NCI-H2171 (cell line): ENCODE measurements at regions not wholly inside any gene's neighbourhood (a gene's known extent, or its start where the extent isn't known, plus 50 kb on each side); places are given as distances from the start of the nearest gene placed in this dataset.

Experiments
- DNase-seq: peaks from one replicate; lab custom pipeline; 2025; lab: John Stamatoyannopoulos, UW

DNA sequence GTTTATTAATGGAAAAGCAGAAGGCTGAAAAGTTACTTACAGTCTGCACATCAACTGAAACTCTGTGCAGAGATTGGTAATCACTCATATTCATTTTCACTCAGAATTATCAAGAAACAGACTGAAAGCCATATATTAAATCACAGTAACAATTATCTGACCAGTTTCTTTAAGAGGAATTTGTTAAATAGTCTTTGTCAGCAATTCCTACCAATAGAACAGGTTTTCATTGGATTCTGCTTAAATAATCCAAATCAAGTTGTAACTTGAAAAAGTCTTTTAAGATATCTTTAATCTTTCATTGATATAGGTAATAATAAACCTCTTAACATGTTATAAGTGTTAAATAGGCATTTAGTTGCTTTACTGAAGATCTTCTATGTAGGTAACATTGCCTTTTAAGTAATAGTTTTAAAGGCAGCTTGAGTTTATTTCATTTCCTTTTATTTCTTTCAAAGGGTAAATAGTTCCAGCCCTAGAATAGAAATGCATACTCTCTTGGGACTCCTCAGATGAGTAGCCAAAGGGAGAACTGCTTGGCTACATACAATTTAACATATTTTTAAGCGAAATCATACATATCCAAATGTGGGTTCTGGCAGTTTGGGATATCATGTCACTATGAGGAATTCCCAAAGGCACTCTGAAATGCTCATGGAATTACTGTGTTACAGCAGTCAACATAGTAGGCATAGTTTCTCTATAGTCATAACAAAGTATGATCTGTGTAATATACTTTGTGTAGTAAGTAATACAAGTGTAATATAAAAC, 326.0 kb upstream of the SPRY2 start:
- DNase-seq = no peak

DNA sequence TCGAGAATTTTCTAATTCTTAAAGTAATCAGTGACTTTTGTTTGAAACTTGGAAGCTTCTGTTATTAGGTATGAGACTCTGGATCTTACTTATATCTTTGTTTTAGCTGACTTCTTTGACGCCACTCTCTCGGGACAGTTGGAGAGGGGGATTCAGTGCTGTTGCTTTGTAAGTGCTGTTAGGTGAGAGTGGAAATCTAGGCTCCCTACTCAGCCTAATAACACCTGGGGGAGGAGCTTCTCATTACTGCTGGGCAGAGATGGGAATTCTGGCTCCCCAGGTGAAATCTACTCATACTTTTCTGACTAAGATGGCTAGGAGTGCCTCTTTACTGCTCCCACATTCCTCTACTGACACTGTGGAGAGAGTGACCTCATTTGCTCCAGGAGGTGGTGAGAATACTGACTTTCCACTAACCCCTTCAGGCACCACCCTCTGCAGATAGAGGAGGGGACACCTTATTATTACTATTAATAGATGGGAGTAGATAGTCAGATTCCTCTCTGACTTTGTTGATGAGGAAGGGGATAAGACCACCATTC, 324.9 kb upstream of the SPRY2 start:
- DNase-seq = no peak

DNA sequence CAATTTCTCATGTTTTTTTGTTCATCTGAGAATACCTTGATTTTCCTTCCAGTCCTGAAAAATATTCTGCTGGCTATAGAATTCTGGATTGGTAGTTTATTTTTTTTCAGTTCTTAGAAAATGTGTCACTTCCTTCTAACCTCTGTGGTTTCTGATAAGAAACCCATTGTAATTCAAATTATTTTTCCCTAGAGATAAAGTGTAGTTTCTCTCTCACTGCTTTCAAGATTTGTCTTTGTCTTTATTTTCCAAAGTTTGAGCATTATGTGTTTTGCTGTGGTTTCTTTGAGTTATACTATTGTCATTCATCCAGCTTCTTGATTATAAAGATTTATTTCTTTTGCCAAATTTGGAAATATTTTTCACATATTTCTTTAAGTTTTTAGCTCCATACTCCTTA, 324.0 kb upstream of the SPRY2 start:
- no peak for DNase-seq

DNA sequence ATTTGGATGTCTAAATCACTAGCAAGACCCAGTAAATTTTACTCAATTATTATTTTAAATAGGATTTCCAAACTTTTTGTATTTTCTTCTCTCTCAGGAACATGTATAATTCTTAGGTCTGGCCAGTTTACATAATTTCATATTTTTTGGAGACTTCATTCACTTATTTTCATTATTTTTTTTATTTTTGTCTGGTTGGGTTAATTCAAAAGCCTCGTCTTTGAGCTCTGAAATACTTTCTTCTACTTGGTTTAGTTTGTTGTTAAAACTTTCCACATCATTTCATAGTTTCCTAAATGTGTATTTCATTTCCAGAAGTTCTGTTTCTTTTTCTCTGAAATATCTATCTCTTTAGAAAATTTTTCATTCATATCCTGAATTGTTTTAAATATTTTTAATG, 322.9 kb upstream of the SPRY2 start:
- DNase-seq = no peak

DNA sequence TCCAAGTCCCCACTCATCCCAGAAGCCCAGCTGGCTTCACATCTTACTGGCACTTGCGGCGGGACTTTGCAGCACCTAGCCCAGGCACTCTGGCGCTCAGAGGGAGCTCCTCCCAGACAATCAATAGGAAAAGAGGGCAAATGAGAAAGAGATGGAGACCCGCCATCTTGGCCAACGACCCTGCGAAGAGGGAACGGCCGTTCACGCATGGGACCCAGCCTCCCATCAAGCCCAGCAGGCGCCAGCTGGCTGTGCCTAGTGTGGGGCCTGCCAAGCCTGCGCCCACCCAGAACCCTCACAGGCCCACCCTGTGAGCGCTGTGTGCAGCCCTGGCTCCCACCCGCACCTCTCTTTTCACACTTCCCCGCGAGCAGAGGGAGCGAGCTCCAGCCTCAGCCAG, 317.8 kb upstream of the SPRY2 start:
- no peak for DNase-seq

DNA sequence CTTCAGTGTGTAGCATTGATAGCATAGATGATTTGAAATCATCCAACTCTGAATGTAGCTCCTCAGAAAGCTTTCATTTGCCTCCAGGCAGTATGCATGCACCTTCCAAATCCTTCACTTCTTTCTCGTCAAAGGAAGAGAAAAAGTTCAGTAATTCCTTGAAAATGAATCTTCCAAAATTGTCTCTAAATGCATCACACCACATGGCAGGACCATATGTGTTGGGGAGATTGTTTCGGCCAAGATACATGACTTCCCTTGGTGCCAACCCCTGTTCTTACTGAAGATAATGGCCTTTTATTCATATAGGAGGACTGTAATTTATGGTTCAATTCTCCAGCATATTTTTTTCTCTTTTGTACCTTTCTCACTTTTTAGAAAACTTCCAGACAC, 315.6 kb upstream of the SPRY2 start:
- no peak for DNase-seq

DNA sequence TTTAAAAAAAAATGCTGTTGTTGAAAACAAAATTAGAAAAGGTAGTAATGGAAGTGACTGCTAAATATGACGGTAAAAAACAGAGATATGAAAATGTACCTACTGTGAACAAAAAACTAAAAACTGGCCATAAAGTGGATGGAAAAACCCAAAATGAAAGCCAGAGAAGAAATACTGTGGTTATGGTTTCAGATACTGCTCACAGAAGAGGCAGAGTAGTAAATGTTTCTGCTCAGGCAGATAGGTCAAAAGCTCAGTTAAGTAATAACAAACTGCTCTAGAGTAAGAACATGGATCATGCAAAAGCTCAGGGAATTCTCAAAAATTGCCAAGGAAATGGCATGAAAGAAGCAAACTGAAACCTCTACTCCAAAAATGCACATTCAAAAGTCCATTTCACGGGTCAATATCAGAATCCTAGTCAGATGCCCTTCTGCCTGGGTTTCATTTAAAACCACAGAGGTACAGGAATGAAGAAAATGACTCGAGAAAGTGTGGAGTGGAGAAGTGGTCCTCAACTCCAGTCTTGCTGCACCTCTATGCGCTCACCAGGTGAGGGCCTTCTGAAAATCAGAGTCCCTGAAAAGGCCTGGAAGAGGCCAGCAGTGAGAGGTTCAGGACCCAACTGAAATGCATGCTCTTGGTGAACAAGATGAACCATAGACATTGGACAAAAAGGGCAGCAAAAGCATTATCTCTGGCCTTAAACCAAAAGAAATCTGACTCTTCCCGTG, 315.0 kb upstream of the SPRY2 start:
- no peak for DNase-seq

DNA sequence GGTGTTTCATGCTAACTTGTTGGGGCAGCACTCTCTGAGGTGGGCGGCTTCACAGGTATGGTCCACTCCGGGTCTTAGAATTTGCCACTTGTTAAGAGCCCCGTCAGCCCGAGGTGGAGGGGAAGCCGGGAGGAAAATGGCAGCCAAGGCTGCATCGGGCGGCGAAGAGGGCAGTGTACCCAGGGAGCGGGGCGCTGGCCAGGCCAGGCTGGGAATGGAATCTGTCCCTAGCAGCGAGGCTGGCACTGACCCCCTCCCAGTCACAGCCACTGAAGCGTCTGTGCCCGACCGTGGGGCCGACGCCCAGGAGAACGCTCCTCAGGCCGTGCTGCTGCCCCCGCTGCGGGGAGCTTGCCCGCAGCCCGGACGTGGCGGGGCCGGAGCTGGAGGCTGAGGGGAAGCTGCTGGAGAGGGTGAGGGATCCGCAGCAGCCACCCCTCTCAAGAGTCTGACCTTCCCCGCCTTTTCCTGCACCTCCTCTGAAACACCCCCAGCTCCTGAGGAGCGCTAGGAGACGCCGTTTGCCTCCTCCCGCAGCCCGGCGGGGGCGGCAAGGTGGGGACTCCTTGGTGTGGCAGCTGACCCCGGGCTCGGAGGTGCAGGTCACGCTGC, 313.8 kb upstream of the SPRY2 start:
- DNase-seq = no peak

DNA sequence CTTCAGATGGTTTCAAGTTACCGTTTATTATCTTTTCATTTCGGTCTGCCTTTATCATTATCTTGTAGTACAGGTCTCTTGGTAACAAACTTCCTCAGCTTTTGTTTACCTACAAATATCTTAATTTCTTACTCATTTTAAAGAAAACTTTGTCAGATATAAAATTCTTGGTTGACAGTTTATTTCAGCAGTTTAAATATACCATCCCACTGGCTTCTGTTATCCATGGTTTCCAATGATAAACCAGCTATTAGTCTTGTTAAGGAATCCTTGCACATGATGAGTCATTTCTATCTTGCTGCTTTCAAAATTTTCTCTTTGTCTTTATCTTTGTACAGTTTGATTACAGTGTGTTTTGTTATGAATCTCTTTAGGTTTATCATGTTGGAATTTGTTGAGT, 308.3 kb upstream of the SPRY2 start:
- DNase-seq = no peak

DNA sequence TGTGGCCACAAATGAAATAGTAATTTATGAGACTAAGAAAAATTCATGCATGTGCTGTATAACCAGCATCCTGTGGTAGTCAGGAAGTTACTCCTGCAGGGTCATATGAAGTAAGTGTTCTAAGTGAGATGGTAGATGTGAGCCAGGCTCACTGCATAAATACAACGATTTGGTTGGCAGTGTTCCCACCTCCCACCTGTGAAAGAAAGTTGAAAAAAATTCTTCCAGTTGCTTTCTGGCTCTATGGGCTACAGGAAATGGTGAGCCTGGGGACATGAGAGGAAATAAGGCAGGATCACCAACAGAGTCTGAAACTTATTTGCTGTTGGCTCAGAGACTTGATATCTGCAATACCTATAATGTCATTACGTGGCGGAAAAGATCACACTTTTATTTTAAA, 301.7 kb upstream of the SPRY2 start:
- DNase-seq = no peak

DNA sequence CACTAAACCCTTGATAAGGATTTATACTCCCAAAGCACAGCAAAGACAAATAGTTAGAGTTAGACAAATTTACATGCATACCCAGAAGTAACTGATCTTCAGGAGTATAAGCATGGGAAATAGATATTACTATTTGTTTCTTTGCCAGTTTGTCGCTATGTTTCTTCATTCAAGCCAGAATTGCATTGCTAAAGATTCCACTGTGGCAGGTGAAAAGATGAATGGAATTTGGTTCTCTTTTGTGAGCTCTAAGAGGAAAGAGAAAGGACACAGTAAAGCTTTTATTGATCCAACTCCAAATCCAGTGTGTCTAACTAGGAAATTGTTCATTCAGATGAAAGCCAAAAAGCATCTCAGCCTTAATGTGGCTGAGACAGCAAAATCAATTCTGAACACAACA, 292.3 kb upstream of the SPRY2 start:
- DNase-seq = no peak

DNA sequence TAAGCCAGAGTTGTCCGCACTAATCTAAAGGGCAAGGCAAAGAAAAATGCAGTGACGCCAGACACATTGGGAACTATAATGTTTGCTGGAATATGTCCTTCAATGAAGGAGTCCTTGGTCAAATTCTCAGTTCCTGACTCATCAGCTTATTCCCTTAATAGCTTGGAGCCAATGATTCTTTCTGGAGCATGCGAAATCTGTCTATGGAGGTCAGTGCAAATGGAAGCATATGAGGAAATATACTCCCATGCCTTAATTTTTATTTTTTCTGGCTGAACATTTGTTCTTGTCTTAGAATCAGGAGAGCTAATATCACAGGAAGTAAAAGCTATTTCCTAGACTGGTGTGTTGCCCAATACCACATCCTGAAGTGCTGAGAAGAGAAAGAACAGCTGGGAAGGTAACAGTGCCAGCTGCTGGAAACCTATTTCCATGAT, 289.8 kb upstream of the SPRY2 start:
- no peak for DNase-seq

DNA sequence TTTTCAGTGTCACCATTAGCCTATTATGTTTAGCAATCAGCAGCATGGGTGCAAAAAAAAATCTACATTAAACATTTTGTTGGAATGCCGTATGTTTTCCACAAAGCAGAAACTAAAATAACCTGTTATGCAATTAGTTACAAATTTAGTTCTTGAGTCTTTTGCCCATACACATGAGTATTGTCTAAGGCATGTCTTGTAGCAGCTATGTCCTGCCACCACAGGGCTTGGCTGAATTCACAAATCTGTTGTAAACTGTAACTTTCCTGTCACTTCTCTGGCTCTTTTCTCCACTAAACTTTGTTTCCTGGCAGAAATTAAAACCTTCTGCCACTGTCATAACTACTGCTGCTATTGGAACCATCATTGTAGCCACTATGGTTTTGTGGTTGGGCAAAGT, 277.9 kb upstream of the SPRY2 start:
- no peak for DNase-seq

DNA sequence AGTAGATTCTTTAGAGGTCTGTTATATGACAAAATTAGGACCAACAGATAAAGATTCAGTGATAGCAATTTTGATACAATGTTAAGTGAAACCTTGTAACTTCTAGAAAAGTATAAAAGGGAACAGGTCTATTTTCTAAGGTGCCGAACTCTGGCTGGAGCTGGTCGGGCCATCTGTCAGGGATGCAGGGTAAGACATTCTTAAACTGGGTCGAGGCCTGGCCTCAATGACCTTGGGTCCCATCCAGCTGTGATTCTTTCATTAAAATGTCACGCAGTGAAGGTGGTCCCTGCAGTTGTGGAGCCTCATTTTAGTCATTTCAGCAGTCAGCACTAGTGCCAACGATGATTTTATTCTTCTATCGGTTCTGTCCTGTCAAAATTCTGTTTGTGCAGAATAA, 271.9 kb upstream of the SPRY2 start:
- DNase-seq = no peak

DNA sequence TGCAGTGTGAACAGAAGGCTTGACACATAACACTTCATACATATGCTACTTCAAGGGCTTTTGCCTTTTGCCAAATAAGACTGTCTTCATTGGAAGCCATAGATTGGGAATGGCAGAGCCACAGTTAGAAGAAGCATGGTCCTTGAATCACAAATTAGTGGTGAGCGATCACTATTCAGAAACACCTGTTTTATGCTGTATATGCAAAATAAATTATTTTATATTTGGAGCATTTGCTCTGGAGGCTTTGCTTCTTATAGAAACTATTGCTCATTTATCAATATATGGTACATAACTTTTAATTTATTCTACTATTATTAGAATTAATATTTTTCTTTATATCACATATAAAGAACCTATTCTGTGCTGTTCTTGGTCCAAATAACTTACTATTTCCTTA, 270.4 kb upstream of the SPRY2 start:
- DNase-seq = no peak

DNA sequence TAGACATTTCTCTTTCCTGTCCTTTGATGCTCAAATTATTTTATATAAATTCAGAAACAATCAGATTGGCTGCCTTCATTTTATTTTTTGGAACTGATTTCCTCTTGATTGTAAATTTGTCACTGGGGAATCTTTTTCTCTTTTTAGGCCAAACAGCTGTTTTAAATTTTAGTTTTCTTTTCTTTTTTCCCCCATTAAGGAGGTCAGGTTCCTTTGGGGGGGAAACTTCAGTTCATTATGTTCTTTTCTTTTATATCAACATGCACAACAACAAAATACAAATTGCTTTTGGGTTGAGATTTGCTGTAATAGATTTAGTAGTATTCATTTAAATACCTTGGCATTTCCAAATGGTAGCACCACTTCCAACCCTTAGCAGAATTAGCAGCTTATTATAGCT, 264.8 kb upstream of the SPRY2 start:
- DNase-seq = no peak

DNA sequence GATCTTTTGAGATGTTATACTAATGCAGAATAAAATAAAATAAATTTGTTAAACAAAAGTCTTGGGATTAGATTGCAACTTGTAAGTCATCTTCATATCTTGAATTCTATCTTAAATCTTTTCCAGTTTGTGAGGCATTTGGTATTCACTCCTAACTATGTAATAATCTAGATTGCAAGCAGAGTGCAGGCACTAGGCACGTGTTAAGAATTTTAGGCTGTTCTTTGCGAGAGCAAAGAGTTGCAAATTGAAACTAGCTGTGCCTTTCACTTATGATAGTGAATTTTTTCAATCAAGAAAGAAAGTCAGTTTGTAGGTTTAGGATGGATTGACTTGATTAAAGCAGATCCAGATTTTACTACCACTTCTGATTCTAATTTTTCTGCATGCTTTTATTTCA, 264.1 kb upstream of the SPRY2 start:
- no peak for DNase-seq

DNA sequence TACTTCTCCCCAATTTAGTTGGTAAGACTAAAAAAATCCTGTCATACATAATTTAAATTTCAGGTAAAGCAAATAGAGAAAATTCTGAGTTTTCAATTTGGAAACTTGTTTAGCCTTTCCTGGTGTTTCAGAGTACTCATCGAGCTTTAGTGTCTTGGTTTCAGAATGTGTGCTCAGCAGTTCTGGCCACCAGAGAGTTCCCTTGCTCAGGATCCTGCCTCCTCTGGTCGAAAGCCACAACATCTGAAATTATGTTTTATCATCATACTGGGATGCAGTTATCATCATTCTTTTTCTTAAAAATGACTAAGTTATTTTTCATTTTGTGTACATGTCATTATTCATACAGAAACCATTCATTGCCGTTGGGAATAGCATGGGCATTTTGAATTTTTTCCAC, 263.2 kb upstream of the SPRY2 start:
- no peak for DNase-seq

DNA sequence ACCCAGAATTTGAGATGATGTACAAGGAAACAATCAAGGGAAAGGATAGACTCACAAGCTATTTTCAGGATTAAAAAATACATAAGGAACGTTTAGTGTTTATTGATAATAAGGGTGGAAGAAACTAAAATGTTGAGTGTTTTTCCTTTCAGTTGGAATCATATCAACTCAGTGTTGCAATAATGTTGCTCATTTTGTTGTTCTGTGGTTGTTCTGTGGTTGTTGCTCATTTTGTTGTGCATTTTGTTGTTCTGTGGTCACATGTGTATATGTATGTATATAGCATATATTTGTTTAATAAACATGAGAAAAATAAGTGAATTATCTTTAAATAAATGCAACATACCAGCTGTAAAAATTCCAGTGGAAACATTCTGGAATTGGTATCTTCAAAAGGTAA, 262.4 kb upstream of the SPRY2 start:
- no peak for DNase-seq

DNA sequence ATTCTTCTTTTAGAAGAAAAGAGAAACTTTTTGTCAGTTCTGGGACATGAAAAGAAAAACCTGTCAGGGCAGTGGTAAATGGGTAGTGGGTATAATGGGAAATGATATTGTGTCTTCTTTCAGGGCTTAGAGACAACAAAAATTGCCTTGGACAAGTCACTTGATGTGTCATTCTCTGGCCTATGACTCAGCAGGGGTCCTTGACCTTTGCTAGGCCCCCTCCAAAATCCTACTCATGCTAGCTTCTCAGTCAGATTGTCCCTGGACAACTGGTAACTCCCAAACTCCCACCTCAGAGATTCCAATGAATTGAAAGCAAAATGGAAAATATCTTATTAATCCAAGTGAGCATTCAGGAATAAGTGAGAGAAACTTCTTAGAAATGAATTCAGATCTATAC, 258.8 kb upstream of the SPRY2 start:
- DNase-seq = no peak

DNA sequence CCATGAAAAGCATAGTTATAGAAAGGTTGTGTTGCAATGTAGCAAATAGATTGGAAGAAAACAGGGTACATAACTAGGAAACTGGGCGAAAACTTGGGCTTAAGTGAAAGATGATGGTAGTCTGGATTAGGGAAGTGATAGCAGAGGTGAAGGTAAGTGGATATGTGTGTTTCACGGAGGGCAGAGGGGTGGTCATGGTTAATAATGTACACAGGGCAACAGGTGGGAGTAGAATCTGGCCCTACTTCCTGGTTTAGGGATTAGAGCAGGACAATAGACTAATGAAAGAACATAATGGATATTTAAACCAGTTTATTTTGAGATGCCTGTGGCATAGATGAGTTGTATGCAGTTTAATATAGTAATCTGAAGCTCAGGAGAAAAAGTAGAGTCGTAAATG, 257.3 kb upstream of the SPRY2 start:
- DNase-seq = no peak

DNA sequence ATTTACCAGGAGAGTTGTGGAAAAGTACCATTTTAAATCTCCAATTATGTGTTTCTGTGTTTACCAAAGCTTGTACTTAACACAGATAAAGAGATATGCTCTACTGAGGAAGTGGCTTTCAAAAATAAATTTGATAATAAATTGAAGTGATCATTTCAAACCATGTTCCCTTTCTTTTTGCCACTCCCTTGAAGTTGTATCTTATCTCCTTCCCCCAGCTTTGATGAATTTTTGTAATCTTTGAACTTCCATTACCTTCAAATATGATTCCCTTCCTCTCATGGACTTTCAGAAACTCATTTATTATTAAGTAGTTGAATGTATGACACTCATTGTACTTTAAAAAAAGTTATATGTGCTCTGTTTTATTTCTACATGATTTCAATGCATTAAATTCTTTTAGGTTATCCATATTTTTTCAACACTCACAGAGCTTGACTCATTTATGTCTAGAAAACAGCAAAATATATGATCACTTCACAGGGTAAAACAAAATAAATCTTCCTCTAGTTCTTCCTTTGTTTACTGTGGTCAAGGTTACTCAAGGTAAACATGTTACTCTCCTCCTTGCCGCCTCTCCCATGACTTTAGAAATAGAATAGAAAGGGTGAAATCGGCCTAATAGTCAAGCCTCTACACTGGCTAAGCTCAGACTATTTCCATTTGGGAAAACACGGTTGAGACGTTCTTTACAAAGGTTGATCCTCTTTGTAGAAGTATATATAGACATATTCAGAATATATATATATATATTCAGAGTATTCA, 251.2 kb upstream of the SPRY2 start:
- no peak for DNase-seq
